Renal pelvis (tissue), 1 donor: ENCODE measurements at regions not wholly inside any gene's neighbourhood (a gene's known extent, or its start where the extent isn't known, plus 50 kb on each side); places are given as distances from the start of the nearest gene placed in this dataset.

ENCODE experiments used
- DNase-seq: peaks from one replicate; pipeline ENCODE4 v3.0.0-alpha.2; 2013

DNA sequence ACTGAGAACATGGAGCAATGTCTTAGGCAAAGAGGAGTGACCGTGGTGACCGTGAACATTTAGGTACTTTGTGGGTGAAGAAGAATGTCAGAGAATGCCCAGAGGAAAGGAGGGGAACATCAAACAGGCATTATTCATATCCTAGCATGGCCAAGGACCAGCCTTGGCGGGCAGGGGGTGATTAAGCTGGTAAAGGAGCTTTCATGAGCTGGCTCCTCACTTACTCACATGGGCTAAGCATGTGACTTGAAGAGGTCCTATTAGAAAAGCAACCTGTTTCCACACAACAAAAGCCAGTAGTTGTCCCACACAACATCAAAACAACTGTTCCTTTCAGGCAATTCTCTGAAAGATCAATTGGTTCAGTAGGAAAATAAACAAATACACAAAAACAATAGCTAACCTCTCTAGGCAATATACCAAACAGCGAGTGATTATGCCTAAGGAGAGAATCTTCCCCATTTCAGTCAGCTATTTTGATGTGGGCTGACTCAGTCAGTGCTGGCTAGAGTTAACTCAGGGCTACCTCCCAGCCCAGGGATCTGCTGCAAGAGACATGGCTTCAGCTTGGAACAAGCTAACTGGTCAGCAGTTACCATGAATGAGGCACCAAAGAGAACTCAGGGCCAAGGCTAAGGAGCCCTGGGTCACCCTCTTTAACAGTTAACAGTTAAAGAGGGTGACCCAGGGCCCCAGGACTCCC is 283.5 kb downstream of the ARHGAP12 start:
- no peak for DNase-seq

- no peak for DNase-seq
These were observed 286.4 kb downstream of the ARHGAP12 start for GRCh38 chr10:31642281-31642680.

DNA sequence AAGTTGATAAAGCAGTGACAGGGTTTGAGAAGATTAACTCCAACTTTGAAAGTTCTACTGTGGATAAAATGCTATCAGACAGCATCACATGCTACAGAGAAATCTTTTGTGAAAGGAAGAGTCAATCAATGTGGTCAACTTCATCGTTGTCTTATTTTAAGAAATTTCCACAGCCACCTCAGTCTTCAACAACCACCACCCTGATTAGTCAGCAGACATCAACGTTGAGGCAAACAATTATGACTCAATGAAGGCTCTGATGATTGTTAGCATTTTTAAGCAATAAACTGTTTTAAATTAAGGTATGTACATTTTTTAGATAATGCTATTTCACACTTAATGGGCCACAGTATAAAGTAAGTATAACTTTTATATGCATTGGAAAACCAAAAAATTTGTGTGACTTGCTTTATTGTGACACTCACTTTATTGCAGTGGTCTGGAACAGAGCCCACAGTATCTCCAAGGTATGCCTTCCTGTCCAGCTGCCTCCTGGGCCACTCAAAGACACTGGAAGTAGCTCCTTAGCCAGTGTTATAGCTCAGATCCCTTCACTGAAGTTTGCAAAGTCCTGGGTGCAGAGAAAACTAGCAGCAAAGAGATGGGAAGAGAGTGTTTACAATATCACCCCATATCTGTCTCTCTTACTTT is 293.1 kb downstream of the ARHGAP12 start:
- no peak for DNase-seq

DNA sequence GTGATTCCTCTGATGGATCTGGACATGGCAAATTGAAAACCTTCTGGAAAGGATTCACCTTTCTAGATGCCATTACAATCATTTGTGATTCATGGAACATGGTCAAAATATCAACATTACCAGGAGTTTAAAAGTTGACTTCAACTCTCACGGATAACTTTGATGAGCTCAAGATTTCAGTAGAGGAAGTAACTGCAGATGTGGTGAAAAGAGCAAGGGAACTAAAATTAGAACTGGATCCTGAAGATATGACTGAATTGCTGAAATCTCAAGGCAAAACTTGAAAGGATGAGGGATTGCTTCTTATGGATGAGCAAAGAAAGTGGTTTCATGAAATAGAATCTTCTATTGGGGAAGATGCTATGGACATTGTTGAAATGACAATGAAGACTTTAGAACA is 293.6 kb downstream of the ARHGAP12 start:
- no peak for DNase-seq

DNA sequence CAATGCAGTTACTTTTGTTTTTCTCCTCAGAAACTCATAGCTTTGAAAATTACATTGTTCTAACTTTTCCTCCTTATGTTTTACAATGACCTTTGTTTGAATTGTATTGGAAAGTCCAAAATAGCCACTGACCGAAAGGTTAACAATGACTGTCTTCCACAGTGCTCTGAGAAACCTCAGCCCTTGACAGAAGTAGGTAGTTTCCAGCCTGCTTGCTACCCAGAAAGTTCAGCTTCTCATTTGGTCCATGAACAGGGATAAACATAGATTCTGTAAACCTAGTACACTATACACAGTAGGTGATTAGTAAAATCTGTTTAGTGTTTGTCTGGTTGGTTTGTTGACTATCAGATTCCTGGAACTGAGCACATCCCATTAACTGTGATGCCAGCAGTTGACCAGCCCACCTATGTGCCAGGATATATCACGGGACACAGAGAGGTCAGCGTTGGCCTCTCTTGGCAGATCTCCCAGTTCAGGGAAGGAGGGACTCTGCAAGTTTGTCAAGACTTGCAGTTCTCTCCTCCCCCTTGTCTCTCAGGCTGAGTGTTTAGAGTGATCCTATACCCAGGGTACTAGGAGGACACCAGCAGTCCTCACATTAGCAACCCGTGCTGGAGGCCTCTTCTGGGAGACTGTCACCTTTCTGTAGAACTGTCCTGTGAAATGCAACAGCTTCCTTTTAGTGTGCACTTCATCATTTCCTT is 297.6 kb downstream of the ARHGAP12 start:
- DNase-seq = no peak

- DNase-seq = no peak
These were observed 303.1 kb downstream of the ARHGAP12 start for GRCh38 chr10:31625566-31625965.

- DNase-seq = no peak
These were observed 304.0 kb downstream of the ARHGAP12 start for GRCh38 chr10:31624611-31625010.

DNA sequence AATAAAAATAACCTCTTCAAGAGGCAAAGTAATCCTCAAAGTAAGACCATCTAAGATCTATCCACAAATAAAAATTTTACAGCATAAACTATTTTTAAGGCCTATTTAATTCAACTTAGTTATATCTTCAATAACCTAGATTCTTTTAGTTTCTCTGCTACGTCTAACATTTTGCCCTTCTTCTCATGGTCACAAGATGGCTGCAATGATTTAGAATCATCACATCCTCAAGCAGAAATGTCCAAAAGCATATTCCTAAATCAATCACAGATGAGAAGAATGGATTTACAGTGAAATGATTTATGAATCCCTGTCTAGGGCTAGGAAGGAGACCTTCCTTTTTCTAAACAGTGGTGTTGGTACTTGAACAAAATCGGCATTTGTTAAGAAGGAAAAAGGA is 304.7 kb downstream of the ARHGAP12 start:
- DNase-seq = no peak

DNA sequence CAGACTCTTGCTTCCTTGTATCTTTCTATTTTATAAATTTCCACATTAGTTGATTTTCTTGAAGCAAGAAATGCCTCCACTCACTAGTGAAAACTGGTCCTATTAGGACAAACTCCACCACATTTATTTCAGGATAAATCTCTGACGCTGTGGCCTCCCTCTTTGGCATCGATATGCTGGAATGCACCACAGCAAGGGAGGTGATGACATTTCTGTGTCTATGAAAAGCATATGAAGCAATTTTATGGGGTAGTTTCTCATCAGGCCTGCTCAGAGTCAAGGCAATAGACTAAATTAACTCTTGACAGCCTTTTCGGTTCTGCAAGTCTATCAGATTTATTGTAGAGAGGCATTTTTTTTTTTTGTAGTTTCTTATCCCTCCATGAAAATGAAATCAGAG is 304.4 kb downstream of the ZEB1 start:
- no peak for DNase-seq

DNA sequence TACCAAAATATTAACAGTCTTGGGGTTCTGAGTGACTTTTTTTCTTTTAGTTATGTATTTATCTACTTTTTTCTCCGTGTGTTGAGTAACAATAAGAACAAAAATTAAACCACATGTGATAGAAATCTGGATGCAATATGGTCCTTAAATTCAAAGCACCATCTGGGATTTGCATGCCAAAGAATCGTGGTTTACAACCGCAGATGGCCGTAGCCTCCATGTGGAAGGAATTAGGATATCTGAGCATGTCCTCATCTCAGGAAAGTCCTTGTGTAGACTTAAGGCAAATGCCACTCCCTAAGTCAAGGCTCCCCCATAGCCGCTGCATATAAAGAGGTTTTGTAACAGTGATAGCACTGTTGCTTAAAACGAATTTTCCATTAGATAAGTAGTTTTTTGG is 304.0 kb downstream of the ZEB1 start:
- no peak for DNase-seq

DNA sequence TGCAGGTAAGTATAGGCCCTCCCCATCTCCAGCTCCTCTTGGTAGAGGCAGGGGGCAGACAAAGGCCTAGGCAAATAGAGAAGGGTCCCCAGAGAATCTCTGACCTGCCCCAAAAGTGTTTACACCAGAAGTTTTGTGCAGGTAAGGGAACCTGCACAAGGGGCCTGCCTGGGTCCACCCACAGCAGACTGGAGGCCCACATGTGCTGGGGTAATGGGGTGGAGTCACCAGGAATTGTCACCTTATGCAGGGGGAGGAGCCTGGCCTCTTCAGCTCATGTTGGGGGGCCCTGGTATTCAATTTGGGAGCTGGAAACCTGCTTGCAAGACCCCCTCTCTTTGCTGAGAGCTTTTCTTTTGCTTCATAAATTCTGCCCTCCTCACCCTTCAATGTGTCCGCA is 302.7 kb downstream of the ZEB1 start:
- no peak for DNase-seq

DNA sequence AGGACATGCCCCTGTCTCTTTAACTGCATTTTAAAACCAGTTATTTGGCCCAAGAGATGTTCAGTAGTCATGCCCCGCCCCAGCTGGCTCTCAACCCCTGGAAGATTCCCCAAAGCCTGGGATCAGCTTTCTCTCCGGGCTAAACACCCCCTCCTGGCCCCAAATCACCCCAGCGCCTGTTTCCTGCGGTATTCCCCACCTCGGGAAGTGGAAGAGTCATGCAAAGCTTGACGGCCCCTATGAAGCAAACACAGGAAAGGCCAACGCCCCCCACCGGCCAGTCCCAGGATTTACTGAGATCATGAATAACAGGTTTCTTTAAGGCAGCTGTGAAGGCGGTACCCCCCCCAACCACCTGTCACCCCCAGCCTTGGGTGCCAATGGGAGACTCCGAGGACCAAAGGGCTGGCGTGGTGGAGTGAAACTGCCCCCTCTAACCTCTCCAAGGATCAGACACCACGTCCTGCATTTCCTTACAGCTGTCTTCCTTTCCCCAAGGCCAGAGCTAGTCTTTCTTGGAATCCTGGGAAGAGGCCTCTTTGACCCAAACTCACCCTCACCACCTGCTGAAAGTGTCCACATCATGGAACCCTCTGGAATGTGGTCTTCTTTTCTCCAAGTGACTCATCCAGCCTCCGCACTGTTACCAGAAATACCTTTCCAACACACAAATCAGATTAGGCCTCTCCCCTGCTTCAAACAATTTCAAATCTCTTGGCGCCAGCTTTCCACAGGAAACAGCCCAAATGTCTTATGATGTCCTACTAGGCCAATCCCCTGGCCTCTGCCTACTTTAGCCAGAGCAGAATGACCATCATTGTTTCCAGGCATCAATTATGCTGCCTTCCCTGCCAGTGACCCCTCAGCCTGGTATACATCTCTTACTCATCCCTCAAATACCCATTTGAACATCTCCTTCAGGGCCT is 301.5 kb downstream of the ZEB1 start:
- no peak for DNase-seq

DNA sequence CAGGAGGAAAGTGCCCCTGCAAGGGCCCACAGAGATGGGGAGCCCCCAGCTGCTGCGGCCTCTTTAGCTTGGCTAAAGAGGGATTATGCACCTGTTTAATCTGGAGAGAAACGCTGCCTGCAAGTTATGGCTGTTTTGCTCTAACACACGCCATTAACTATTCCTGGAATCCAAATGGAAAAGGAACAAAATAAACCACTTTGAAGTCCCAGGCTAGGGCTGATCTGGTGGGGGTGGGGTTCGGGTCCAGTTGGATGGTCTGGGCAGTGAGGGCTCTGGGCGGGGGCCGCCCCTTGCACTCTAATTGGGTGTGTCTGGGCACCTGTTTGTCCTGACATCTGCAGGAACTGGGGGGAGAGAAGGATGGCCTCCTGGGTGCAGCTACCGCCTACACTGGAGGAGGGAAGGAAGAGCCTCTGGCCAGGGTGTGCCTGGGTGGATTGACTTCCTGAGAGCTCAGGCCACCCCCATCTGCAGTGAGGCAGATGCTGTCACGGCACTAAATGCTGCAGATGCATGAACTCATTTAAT is 300.6 kb downstream of the ZEB1 start:
- DNase-seq = no peak

DNA sequence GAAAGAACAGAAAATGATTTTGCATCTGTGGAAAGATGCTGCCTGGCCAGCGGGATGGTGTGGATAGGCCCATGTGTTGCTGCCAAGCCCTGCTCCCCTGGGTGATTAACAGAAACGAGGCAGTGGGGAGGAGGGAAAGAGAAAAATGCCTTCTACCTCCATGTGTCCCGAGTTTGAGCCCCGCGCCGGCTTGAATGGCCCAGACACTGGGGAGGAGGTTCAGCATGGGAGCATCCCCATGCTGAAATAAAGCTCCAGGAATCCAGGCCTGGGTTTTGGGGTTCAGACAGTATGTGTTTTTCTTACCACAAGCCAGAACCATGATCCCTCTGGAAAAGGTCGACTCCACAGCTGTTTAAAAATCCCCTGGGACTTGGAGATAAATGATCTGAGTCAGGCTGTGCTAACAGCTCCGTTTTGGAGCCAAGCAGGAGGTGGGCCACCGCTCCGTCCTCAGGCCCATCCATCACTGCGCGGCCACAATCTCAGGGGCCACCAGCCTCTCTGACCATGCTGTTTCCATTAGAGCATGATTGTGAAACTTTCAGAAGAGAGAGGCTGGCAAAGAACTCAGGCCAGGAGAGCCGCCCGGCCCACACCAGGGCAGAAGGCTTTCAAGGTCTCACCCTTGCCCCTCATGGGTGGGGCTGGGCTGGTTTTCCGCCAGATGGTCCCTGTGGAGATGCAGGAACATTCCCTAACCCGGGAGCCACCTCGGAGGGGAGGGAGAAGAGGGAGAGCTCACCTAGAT is 299.7 kb downstream of the ZEB1 start:
- DNase-seq = no peak

DNA sequence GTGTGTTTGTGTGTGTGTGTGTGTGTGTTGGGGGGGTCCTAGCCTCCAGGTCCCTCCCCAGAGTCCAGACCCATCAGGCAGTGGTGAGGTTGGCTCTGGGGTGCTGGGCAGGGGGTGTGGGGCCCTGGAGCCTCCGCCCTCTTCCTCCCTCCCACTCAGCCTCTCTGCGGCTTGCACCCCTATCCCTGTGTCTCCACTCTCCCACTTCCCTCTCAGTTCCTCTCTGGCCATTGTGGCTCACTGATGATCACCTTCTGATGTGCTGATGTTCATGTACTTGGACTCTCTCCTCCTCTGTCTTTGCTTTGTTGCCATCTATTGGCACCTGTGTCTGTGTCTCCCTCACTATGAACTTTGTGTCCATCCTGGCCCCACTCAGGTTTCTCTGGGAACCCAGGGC is 298.7 kb downstream of the ZEB1 start:
- no peak for DNase-seq

DNA sequence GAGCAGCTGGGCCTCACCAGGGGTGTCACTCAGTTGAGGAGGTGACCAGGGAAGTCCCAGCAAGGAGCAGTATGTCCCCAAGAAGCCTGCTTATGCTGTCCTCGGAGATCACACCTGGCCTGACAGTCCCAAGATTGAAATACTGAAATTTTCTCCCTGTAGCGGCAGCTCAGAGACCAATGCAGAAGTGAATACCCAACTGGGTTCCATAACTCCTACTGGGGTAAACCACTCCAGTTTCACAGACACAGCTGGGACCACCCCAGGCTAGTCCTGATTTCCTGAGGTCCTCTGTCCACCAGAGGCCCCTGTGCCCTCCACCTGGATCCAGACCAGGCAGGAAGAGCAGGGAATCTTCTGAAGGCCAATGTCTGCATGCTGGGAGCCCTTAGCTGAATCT is 298.1 kb downstream of the ZEB1 start:
- DNase-seq = no peak

GRCh38 chr10:31615129-31615528 is 296.1 kb downstream of the ZEB1 start:
- DNase-seq = no peak

- no peak for DNase-seq
These were observed 295.6 kb downstream of the ZEB1 start for GRCh38 chr10:31614611-31615010.

GRCh38 chr10:31612082-31612481 is 293.1 kb downstream of the ZEB1 start:
- no peak for DNase-seq

- DNase-seq = no peak
These were observed 292.1 kb downstream of the ZEB1 start for GRCh38 chr10:31611161-31611560.

- DNase-seq = no peak
These were observed 288.5 kb downstream of the ZEB1 start for GRCh38 chr10:31607481-31607880.
